ENCODE measurements at regions not wholly inside any gene's neighbourhood (a gene's known extent, or its start where the extent isn't known, plus 50 kb on each side); places are given as distances from the start of the nearest gene placed in this dataset.

GRCh38 chr7:42987648-42988214 lies 55.6 kb downstream of the MRPL32 start:
- no peak for DNase-seq (ENCODE audit: low read depth, low spot score)

GRCh38 chr7:42991024-42991423 lies 58.8 kb downstream of the MRPL32 start:
- DNase-seq (ENCODE audit: low read depth, low spot score), result no peak

GRCh38 chr7:42991913-42992591 lies 59.9 kb downstream of the MRPL32 start:
- DNase-seq (ENCODE audit: low read depth, low spot score), result no peak

DNA sequence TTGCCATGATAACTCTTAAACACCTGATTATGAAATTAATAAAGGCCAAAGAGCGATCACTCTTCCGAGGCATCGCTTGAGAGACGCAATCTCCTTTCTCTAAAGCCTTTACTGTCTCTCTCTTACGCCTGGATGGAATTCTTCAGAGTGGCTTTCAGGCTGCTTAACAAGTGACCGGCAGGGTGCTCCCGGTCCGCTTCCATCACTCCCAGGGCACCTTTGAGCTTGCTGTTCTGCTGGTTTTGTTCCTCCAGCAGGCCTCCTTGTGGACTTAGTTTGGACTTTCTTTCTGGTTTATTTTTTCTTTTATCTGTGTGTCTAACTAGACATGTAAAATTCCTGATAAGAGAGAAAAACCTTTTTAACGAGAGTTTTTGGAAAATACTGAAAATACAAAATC lies 60.9 kb downstream of the MRPL32 start:
- peak; percentile 48 for DNase-seq (ENCODE audit: low read depth, low spot score)

DNA sequence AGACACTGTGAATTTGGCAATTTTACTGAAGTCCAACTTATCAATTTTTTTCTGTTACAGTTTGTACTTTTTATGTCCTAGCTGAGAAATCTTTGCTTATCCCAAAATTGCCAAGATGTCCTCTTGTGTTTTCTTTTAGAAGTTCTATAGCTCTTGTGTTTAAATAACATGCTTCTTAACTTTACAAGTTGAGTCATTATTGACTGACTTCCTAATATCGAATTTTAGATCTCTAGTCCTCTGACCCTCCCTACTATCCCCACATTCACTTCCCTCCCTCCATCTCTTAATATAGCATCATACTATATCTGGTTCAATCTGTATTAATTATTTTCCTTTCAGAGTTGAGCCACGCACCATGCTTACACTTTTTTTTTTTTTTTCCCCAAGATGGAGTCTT lies 61.9 kb downstream of the MRPL32 start:
- DNase-seq (ENCODE audit: low read depth, low spot score), result no peak

GRCh38 chr7:42997611-42998010 lies 65.4 kb downstream of the MRPL32 start:
- no peak for DNase-seq (ENCODE audit: low read depth, low spot score)

DNA sequence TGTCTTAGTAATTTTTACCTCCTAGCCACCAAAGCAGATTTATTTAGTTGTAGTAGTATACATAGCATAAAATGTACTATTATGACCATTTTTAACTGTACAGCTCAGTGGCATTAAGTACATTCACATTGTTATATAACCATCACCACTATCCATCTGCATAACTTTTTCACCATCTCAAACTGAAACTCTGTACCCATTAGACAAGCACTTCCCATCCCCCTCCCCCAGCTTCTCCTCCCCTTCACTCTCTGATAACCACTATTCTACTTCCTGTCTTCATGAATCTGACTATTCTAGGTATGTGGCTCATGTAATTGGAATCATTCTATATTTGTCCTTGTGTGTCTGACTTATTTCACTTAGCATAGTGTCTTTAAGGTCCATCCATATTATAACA lies 71.9 kb downstream of the MRPL32 start:
- DNase-seq (ENCODE audit: low read depth, low spot score), result no peak

- DNase-seq (ENCODE audit: low read depth, low spot score), result no peak
These were observed 73.8 kb downstream of the MRPL32 start for GRCh38 chr7:43006008-43006407.

DNA sequence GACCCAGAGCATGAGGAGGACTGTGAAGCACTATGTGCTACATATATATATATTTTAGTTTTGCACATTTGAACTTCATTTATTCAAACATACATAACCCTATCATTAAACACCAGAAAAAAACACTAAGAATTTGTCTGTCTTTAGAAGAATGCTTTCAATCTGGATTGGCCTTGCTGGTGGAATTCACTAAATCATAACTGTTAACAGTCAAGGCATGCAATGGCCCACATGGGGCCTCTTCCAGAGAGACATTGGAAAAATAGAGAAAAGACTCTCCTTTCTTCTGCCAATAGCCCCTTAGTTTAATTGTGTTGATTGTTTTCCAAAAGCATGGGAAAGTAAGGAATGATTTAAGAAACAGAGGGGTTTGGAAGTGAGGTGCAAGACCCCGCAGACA lies 77.9 kb downstream of the MRPL32 start:
- DNase-seq (ENCODE audit: low read depth, low spot score), result no peak

GRCh38 chr7:43011879-43012278 lies 79.7 kb downstream of the MRPL32 start:
- DNase-seq (ENCODE audit: low read depth, low spot score), result no peak

DNA sequence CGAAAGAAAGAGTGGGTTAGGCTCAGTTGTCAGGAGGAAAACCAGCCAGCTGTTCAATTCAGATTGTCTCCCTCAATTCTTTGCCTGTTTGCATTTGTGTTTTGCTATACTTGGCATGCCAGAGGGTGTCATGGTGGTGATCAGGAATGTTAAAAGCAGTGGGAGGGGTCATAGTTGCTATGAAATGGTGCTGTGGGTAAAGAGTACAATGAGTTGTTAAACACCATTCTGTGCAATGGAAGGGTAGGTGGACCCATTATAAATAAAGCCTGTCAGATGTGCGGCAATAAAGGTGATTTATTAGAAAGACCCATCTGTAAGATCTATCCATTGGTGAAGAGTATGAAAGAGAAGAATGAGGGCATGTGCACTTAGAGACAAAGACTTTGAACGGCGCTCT lies 82.2 kb downstream of the MRPL32 start:
- DNase-seq (ENCODE audit: low read depth, low spot score), result no peak

GRCh38 chr7:43015301-43015700 lies 83.1 kb downstream of the MRPL32 start:
- DNase-seq (ENCODE audit: low read depth, low spot score), result no peak

GRCh38 chr7:43018446-43018845 lies 86.3 kb downstream of the MRPL32 start:
- DNase-seq (ENCODE audit: low read depth, low spot score), result no peak

GRCh38 chr7:43021431-43021830 lies 89.3 kb downstream of the MRPL32 start:
- DNase-seq (ENCODE audit: low read depth, low spot score), result no peak

DNA sequence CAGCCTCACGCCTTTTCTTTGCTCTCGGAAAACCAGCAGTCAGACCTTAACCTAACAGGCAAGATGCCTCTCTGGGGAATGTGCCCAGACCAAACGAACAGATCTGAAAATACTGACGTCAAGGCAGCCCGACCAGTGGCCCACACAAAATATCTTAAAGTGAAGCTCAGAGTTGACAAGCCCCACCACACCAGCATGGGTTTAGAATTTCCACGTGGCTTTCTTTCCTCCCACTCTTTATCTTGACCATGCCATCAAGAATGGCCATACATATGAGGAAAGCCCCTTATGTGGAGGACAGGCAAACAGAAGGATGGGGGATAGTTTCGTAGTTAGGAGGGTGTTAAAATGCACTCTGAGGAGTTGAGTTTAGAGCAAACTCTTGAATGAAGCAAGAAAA lies 89.8 kb downstream of the MRPL32 start:
- DNase-seq (ENCODE audit: low read depth, low spot score), result no peak

- DNase-seq (ENCODE audit: low read depth, low spot score), result no peak
These were observed 79.1 kb upstream of the HECW1 start for GRCh38 chr7:43033369-43033768.

GRCh38 chr7:43034535-43035002 lies 77.9 kb upstream of the HECW1 start:
- no peak for DNase-seq (ENCODE audit: low read depth, low spot score)

GRCh38 chr7:43037531-43037930 lies 74.9 kb upstream of the HECW1 start:
- no peak for DNase-seq (ENCODE audit: low read depth, low spot score)

- DNase-seq (ENCODE audit: low read depth, low spot score), result no peak
These were observed 74.2 kb upstream of the HECW1 start for GRCh38 chr7:43038254-43038653.

DNA sequence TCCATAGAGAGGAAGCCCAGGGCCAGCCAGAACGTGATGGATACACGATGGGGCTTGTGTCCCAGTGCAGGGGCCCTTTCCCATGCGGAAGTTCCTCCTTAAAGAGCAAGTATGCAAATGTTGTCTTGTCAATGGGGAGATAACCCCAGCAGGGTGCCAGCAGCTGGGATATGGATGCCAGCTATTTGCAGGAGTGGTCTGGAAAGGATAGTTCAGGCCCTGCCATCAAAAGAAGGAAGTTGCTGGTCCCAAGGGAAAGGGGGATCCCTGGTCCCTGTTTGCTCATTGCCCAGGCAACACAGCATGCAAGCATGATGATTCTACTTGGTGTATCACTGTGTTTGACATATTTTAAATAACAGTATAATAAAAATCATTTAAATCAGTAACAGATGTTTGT lies 73.1 kb upstream of the HECW1 start:
- peak; percentile 40 for DNase-seq (ENCODE audit: low read depth, low spot score)

DNA sequence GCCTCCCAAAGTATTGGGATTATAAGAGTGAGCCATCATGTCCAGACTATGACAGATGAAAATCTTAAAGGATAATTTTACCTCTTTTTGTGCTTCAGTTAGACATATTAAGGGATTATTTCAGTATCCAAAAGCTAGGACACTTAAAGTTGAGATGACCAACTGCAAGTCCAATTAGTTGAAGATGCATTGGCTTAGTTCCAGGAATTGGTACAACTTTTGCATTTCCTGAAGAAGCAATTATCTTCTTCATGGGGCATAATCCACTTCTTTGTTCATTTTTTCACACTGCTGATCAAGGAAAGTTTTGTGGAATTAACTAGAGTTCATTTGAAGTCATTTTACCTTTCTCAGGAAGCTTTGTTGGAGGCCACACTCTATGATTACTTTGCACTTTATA lies 72.0 kb upstream of the HECW1 start:
- no peak for DNase-seq (ENCODE audit: low read depth, low spot score)

DNA sequence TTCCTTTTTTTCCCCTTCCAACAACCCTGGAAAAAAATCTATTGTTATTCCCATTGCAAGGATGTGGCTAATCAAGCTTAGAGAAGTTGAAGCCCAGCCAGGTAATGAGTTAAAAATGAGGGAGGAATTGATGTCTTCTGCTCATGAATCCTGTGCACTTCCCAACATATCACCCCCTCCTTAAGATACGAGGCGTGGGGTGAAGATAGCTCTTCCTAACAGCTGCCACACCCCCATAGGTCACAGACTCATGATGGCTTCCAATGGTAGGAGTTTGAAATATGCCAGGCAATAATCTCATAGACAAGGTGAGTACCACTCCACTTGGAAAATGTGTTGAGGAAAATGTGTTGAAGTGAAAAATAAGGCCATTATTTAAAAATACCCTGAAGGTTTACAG lies 71.3 kb upstream of the HECW1 start:
- no peak for DNase-seq (ENCODE audit: low read depth, low spot score)

- no peak for DNase-seq (ENCODE audit: low read depth, low spot score)
These were observed 70.7 kb upstream of the HECW1 start for GRCh38 chr7:43041724-43042123.

DNA sequence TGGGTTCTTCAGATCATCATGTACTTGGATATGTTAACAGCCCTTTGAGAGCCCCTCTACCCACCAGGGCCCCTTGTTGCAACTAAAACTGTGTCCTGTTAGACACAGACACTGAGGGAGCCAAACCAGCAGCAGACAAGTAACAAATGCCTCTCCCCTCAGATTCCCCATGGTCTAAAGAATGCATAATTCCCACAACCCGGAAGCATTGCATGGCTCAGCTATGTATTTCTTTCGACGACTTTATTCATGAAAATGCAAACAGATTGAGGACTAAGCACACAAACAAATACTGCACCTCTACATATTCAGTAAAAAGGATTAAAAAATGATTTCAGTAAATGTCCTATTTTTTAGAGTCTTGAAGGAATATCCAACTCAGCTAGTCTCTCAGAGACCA lies 70.1 kb upstream of the HECW1 start:
- DNase-seq (ENCODE audit: low read depth, low spot score), result no peak
